Activated naive CD8-positive, alpha-beta T cell treated with anti-CD3 and anti-CD28 coated beads, Interleukin-2, amount 50 U/mL, for 24 hours (primary cell): ENCODE measurements at regions not wholly inside any gene's neighbourhood (a gene's known extent, or its start where the extent isn't known, plus 50 kb on each side); places are given as distances from the start of the nearest gene placed in this dataset.

ENCODE experiments used
- ATAC-seq: fragments of 150-1000 bp; cut with Tn5 transposase; one replicate; pipeline ENCODE4 v1.10.0; 2021
- DNase-seq: peaks from one replicate; pipeline ENCODE4 v3.0.0; 2021
- H3K27ac Mint-ChIP-seq: one replicate; pipeline ENCODE4 v1.8.0; 2021; ENCODE audit warnings: mild to moderate bottlenecking, mixed read lengths
- H3K27me3 Mint-ChIP-seq: one replicate; pipeline ENCODE4 v1.8.0; 2021; ENCODE audit warnings: mixed read lengths
- H3K36me3 Mint-ChIP-seq: one replicate; pipeline ENCODE4 v1.8.0; 2021; ENCODE audit warnings: low read depth, mixed read lengths
- H3K4me1 Mint-ChIP-seq: one replicate; pipeline ENCODE4 v1.8.0; 2021; ENCODE audit warnings: mixed read lengths
- H3K4me3 Mint-ChIP-seq: one replicate; pipeline ENCODE4 v1.8.0; 2021; ENCODE audit warnings: mild to moderate bottlenecking, moderate library complexity, mixed read lengths
- H3K9me3 Mint-ChIP-seq: one replicate; pipeline ENCODE4 v1.8.0; 2021; ENCODE audit warnings: mixed read lengths

GRCh38 chr7:1361756-1362125 is 97.5 kb downstream of the MICALL2 start:
- Mint-ChIP-seq H3K36me3 (no peaks in the 10 kb centered on the region), H3K4me3 (no peak overlapping the region), H3K27ac (no peak overlapping the region), H3K27me3 (peaks cover 8% of the 10 kb centered on the region), H3K9me3 (peaks cover 4% of the 10 kb centered on the region), H3K4me1 (no peaks in the 10 kb centered on the region)
- DNase-seq (no peak), ATAC-seq (no peak)

GRCh38 chr7:1362301-1362700 is 97.0 kb downstream of the MICALL2 start:
- Mint-ChIP-seq H3K4me3 (no peak overlapping the region), H3K27ac (no peak overlapping the region), H3K36me3 (no peaks in the 10 kb centered on the region), H3K4me1 (no peaks in the 10 kb centered on the region), H3K27me3 (peaks cover 10% of the 10 kb centered on the region), H3K9me3 (peaks cover 4% of the 10 kb centered on the region)
- ATAC-seq (no peak), DNase-seq (no peak)

GRCh38 chr7:1364068-1364905 is 95.0 kb downstream of the MICALL2 start:
- ATAC-seq (no peak), DNase-seq (no peak)
- Mint-ChIP-seq H3K27me3 (peaks cover 26% of the 10 kb centered on the region), H3K4me1 (no peaks in the 10 kb centered on the region), H3K27ac (no peak overlapping the region), H3K4me3 (no peak overlapping the region), H3K9me3 (peaks cover 4% of the 10 kb centered on the region), H3K36me3 (no peaks in the 10 kb centered on the region)

GRCh38 chr7:1364906-1365570 is 94.2 kb downstream of the MICALL2 start:
- Mint-ChIP-seq H3K27ac (no peak overlapping the region), H3K4me1 (no peaks in the 10 kb centered on the region)
- no peak for DNase-seq

GRCh38 chr7:1365846-1366245 is 93.4 kb downstream of the MICALL2 start:
- no peak for ATAC-seq
- peaks cover 40% of the 10 kb centered on the region for H3K27me3 Mint-ChIP-seq
- H3K4me3 Mint-ChIP-seq, result no peak overlapping the region

More at GRCh38 chr7:1364906-1365570, 94.2 kb downstream of the MICALL2 start:
- H3K4me3 Mint-ChIP-seq, result no peak overlapping the region
- H3K9me3 Mint-ChIP-seq, result peaks cover 4% of the 10 kb centered on the region
- H3K27me3 Mint-ChIP-seq, result peaks cover 33% of the 10 kb centered on the region
- no peak for ATAC-seq
- H3K36me3 Mint-ChIP-seq, result no peaks in the 10 kb centered on the region

GRCh38 chr7:1366801-1367405 is 92.4 kb downstream of the MICALL2 start:
- Mint-ChIP-seq H3K27ac (no peak overlapping the region), H3K4me1 (no peaks in the 10 kb centered on the region), H3K9me3 (peaks cover 4% of the 10 kb centered on the region), H3K36me3 (no peaks in the 10 kb centered on the region), H3K27me3 (peaks cover 41% of the 10 kb centered on the region), H3K4me3 (no peak overlapping the region)
- DNase-seq (no peak), ATAC-seq (no peak)

More at GRCh38 chr7:1365846-1366245, 93.4 kb downstream of the MICALL2 start:
- Mint-ChIP-seq H3K27ac (no peak overlapping the region), H3K4me1 (no peaks in the 10 kb centered on the region), H3K36me3 (no peaks in the 10 kb centered on the region), H3K9me3 (peaks cover 4% of the 10 kb centered on the region)
- no peak for DNase-seq

GRCh38 chr7:1367501-1368183 is 91.6 kb downstream of the MICALL2 start:
- DNase-seq (no peak), ATAC-seq (no peak)
- Mint-ChIP-seq H3K27me3 (peaks cover 41% of the 10 kb centered on the region), H3K4me1 (no peaks in the 10 kb centered on the region), H3K4me3 (no peak overlapping the region), H3K9me3 (peaks cover 4% of the 10 kb centered on the region), H3K36me3 (no peaks in the 10 kb centered on the region), H3K27ac (no peak overlapping the region)

- peaks cover 4% of the 10 kb centered on the region for H3K9me3 Mint-ChIP-seq
- no peaks in the 10 kb centered on the region for H3K36me3 Mint-ChIP-seq
- DNase-seq (no peak), ATAC-seq (no peak)
- H3K4me1 Mint-ChIP-seq, result no peaks in the 10 kb centered on the region
- no peak overlapping the region for H3K27ac Mint-ChIP-seq
- H3K27me3 Mint-ChIP-seq, result peaks cover 41% of the 10 kb centered on the region
- no peak overlapping the region for H3K4me3 Mint-ChIP-seq
These were observed 91.0 kb downstream of the MICALL2 start for GRCh38 chr7:1368184-1368681.

GRCh38 chr7:1368682-1369571 is 90.3 kb downstream of the MICALL2 start:
- H3K4me3 Mint-ChIP-seq, result no peak overlapping the region
- DNase-seq (peak; percentile 60), ATAC-seq (peak; percentile 52)
- H3K9me3 Mint-ChIP-seq, result peaks cover 4% of the 10 kb centered on the region
- H3K27me3 Mint-ChIP-seq, result peaks cover 45% of the 10 kb centered on the region
- no peak overlapping the region for H3K27ac Mint-ChIP-seq
- H3K36me3 Mint-ChIP-seq, result no peaks in the 10 kb centered on the region
- no peaks in the 10 kb centered on the region for H3K4me1 Mint-ChIP-seq

- Mint-ChIP-seq H3K36me3 (no peaks in the 10 kb centered on the region), H3K4me3 (no peak overlapping the region), H3K4me1 (no peaks in the 10 kb centered on the region), H3K9me3 (peaks cover 4% of the 10 kb centered on the region), H3K27me3 (peaks cover 48% of the 10 kb centered on the region), H3K27ac (no peak overlapping the region)
- no peak for ATAC-seq
- DNase-seq, result no peak
These were observed 89.2 kb downstream of the MICALL2 start for GRCh38 chr7:1369916-1370657.

- DNase-seq, result no peak
- H3K9me3 Mint-ChIP-seq, result peaks cover 4% of the 10 kb centered on the region
- no peak overlapping the region for H3K4me3 Mint-ChIP-seq
- H3K4me1 Mint-ChIP-seq, result no peaks in the 10 kb centered on the region
- no peak overlapping the region for H3K27ac Mint-ChIP-seq
- H3K36me3 Mint-ChIP-seq, result no peaks in the 10 kb centered on the region
- ATAC-seq, result no peak
- peaks cover 49% of the 10 kb centered on the region for H3K27me3 Mint-ChIP-seq
These were observed 88.5 kb downstream of the MICALL2 start for GRCh38 chr7:1370738-1371137.

- no peak overlapping the region for H3K27ac Mint-ChIP-seq
- H3K36me3 Mint-ChIP-seq, result no peaks in the 10 kb centered on the region
- peaks cover 48% of the 10 kb centered on the region for H3K27me3 Mint-ChIP-seq
These were observed 87.2 kb downstream of the MICALL2 start for GRCh38 chr7:1372063-1372462.

GRCh38 chr7:1372671-1373379 is 86.4 kb downstream of the MICALL2 start:
- Mint-ChIP-seq H3K4me3 (no peak overlapping the region), H3K4me1 (no peaks in the 10 kb centered on the region), H3K27me3 (peaks cover 41% of the 10 kb centered on the region), H3K9me3 (no peaks in the 10 kb centered on the region), H3K36me3 (no peaks in the 10 kb centered on the region), H3K27ac (no peak overlapping the region)
- DNase-seq (no peak), ATAC-seq (no peak)

More at GRCh38 chr7:1372063-1372462, 87.2 kb downstream of the MICALL2 start:
- Mint-ChIP-seq H3K4me1 (no peaks in the 10 kb centered on the region), H3K4me3 (no peak overlapping the region), H3K9me3 (no peaks in the 10 kb centered on the region)
- no peak for ATAC-seq
- no peak for DNase-seq
